ENCODE measurements at regions not wholly inside any gene's neighbourhood (a gene's known extent, or its start where the extent isn't known, plus 50 kb on each side); places are given as distances from the start of the nearest gene placed in this dataset.

DNA sequence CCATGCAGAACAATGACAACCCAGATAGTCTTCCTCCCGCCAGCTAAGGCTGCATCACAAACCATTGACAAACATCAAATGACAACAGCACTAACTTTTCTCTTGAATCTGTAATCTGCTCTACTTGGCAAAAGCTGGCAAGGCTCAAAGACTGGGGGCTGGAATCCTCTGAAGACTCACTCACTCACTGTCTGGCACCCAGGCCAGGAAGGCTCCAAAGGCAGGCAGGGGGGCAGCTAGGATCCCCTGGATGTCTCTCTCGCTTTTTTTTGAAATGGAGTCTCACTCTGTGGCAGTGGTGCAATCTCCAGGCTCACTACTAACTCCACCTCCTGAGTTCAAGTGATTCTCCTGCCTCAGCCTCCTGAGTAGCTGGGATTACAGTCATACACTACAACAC lies 159.7 kb upstream of the GPR26 start:
- no peak for DNase-seq

- no peak for DNase-seq
Measured at GRCh38 chr10:123507298-123507697, 158.9 kb upstream of the GPR26 start.

- no peak for DNase-seq
Measured at GRCh38 chr10:123509338-123509737, 156.8 kb upstream of the GPR26 start.

- no peak for DNase-seq
Measured at GRCh38 chr10:123512901-123513775, 153.0 kb upstream of the GPR26 start.

GRCh38 chr10:123513870-123514269 lies 152.3 kb upstream of the GPR26 start:
- no peak for DNase-seq

DNA sequence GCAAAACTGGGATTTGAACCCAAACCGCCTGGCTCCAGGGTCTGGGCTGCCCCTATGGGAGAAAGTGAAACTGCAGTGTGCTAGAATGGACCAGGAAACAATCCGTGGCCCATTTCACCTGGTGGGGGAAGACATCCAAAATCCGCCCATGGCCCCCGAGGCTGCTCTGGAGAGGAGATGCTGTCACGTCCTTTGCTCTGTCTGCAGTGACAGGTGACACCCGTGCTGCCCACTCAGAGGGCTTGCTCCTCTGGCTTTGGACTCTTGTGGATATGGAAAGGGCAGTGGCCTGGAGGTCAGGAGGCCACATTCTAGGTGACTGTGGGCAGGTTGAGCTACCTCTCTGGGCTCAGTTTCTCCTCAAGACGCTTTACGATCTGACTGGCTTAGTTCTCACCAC lies 151.2 kb upstream of the GPR26 start:
- DNase-seq: no peak

GRCh38 chr10:123515661-123516060 lies 150.5 kb upstream of the GPR26 start:
- no peak for DNase-seq

GRCh38 chr10:123516291-123516690 lies 149.9 kb upstream of the GPR26 start:
- DNase-seq: no peak

DNA sequence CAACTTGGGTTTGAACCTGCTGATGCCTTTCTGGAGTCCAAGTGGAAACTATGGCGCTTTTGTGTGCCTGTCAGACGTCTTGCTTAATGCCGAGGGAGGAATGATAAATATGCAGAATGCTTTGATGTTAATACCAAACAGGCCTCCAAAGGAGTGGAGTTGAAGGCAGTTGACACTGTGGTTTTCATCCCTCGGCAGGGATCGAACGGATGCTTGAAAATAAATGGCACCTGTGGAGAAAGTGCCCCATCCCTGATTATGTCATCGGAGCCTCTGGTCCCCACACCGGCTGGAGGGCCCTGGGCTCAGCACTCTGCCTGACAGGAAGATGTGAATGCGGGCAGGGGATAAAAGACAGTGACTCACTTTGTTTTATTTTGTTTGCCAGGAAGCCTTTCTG lies 148.7 kb upstream of the GPR26 start:
- no peak for DNase-seq

GRCh38 chr10:123517901-123518300 lies 148.3 kb upstream of the GPR26 start:
- no peak for DNase-seq

GRCh38 chr10:123518765-123519164 lies 147.4 kb upstream of the GPR26 start:
- no peak for DNase-seq

DNA sequence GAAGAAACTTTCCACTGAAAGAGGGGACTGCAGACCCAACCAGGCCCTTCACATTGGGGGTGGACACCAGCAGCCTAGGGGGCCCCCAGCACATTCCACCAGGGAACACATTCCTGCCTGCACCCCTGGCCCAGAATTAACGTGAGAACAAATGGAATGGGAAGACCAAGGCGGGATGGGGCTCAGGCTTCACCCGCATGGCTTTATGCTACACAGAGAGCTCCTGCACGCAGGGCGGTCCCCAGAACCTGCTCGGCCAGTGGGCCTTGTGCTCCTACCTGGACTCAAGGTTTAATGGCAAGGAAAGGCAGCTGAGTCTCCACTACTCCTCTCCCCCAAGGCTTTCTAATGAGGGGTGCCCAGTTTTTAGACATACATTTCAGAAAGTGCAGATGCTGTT lies 146.3 kb upstream of the GPR26 start:
- DNase-seq: no peak

DNA sequence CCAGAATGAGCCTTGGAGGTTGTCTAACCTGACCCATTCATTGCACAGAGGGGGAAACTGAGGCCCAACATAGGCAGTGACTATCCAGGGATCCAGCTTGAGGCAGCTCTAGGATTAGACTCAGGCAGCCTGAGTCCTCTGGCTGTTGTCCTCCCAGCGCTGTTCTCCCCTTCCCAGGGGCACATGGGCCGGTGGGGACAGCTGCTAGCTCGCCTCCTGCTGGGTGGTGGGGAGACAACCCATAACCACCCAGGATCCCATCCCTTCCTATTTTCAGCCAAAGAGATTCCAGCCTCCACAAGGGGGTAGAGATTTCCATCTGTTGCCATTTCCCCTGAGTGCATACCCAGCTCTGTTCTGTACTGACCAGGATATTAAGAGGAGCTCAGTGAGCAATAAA lies 145.1 kb upstream of the GPR26 start:
- DNase-seq: no peak

GRCh38 chr10:123521556-123521955 lies 144.6 kb upstream of the GPR26 start:
- DNase-seq: no peak

GRCh38 chr10:123522702-123523312 lies 143.3 kb upstream of the GPR26 start:
- no peak for DNase-seq

GRCh38 chr10:123523833-123524232 lies 142.3 kb upstream of the GPR26 start:
- DNase-seq: no peak

DNA sequence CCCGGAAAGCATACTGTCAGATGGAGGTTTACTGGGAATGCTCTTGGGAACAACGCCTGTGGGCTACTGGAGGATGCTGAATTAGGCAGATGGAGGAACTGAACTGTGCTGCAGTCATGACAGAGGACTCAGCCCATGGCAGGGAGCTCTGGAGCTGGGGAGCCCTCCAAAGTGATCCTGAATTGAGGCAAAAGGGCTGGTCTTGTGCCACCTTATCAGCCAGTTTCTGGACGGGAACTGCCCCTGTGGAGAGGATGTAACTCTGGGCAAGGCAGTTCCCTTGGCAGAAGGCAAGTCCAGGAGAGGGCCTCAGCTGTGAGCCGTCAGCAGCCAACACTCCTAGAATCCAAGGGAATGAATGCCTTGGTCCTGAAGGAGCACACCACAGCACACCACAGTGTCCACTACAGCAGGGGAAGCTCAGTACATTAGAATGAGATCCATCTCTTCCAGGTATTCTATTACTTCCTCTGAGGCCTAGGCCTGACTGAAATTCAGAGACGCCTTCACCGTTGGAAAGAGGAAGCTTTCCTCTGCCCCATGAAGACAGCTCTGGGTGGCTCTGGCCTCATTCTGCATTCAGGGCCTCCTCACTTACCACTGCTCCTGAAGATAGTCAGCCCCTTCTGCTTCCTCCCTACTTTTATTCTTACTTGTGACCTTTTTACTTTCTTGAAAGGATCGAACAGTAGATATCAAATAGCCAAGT lies 139.6 kb upstream of the GPR26 start:
- no peak for DNase-seq

DNA sequence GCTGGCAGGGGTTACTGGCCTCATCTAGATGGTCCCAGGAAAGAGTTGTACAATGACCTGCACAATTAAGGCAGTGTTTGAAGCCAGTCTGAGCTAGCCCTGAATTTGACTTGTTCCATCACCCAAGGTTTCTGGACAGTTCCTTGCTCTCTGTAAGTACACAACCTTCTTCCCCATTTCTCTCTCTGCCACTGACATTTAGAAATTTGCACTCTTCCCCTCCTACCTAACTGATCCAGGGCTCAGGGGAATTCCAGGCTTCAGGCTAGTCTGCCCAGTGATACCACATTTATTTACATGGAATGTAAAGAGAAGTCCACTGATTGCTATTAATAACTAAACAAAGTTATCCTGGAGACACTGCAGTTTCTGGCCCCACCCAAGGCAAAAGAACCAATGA lies 139.0 kb upstream of the GPR26 start:
- DNase-seq: no peak

DNA sequence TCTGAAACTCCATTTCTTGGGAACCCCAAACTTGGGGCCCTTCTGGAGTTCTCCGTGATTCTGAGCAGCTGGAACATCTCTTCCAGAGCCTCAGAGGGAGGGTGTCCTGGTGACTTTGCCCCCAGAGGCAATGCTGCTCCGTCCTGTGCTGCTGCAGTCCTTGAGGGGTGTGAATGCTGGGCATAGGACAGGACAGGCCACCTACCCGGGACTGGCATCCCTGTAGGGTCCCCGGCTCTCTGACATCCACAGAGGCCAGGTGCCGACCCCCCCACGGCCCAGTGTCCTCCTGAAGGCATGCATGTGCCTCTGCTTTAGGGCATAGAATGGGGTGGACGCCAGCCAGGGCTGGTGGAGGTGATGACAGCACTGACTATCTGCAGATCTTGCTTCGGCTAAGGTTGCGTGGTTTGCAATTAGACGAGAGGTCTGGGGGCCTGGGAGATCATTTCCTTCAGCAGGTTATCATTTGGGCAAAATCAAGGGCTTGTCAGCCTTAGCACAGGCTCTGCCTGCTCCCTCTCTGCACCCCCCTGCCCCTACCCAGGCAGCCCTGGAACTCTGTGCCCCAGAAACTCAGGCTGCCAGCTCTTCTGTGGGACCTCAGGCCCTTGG lies 136.9 kb upstream of the GPR26 start:
- no peak for DNase-seq

- DNase-seq: no peak
Measured at GRCh38 chr10:123530166-123530870, 135.8 kb upstream of the GPR26 start.

- DNase-seq: no peak
Measured at GRCh38 chr10:123535386-123535785, 130.8 kb upstream of the GPR26 start.

- no peak for DNase-seq
Measured at GRCh38 chr10:123536176-123536845, 129.8 kb upstream of the GPR26 start.

All from activated CD4-positive, CD25-positive, alpha-beta regulatory T cell (primary cell).